ENCODE measurements at regions not wholly inside any gene's neighbourhood (a gene's known extent, or its start where the extent isn't known, plus 50 kb on each side); places are given as distances from the start of the nearest gene placed in this dataset.
"Not testable (repeated sequence)": the region's sequence is repeated elsewhere in the genome, so short reads cannot be mapped to it uniquely, and the experiment has no call there.

GRCh38 chr6:58038213-58038612 is 720.8 kb downstream of the PRIM2 start:
- not testable (repeated sequence) for H3K36me3 ChIP-seq (ENCODE audit: insufficient read depth); H3K4me1 ChIP-seq (ENCODE audit: insufficient read depth); H3K4me3 ChIP-seq (ENCODE audit: low read depth, low read length); H3K27ac ChIP-seq (ENCODE audit: low read depth); DNase-seq (ENCODE audit: extremely low spot score)
- 87% methylated on average over 11 of the region's 11 CpGs for WGBS

- DNase-seq (ENCODE audit: extremely low spot score); H3K36me3 ChIP-seq (ENCODE audit: insufficient read depth); H3K4me3 ChIP-seq (ENCODE audit: low read depth, low read length); H3K4me1 ChIP-seq (ENCODE audit: insufficient read depth); H3K27ac ChIP-seq (ENCODE audit: low read depth): not testable (repeated sequence)
- no CpG with 5 or more reads among the region's 1 CpG for WGBS
These were observed 729.2 kb downstream of the PRIM2 start for GRCh38 chr6:58046584-58046983.

- not testable (repeated sequence) for H3K27ac ChIP-seq (ENCODE audit: low read depth); H3K36me3 ChIP-seq (ENCODE audit: insufficient read depth); DNase-seq (ENCODE audit: extremely low spot score); H3K4me3 ChIP-seq (ENCODE audit: low read depth, low read length); H3K4me1 ChIP-seq (ENCODE audit: insufficient read depth)
- 38% methylated on average over 3 of the region's 3 CpGs for WGBS
These were observed 730.0 kb downstream of the PRIM2 start for GRCh38 chr6:58047389-58047788.

- 46% methylated on average over 2 of the region's 2 CpGs for WGBS
- not testable (repeated sequence) for H3K4me1 ChIP-seq (ENCODE audit: insufficient read depth); H3K27ac ChIP-seq (ENCODE audit: low read depth); DNase-seq (ENCODE audit: extremely low spot score); H3K36me3 ChIP-seq (ENCODE audit: insufficient read depth); H3K4me3 ChIP-seq (ENCODE audit: low read depth, low read length)
These were observed 730.4 kb downstream of the PRIM2 start for GRCh38 chr6:58047865-58048264.

GRCh38 chr6:58055465-58056176 is 738.2 kb downstream of the PRIM2 start:
- DNase-seq (ENCODE audit: extremely low spot score); H3K36me3 ChIP-seq (ENCODE audit: insufficient read depth); H3K4me1 ChIP-seq (ENCODE audit: insufficient read depth); H3K4me3 ChIP-seq (ENCODE audit: low read depth, low read length); H3K27ac ChIP-seq (ENCODE audit: low read depth): not testable (repeated sequence)
- WGBS, result 81% methylated on average over 4 of the region's 6 CpGs

GRCh38 chr6:58059701-58060100 is 742.3 kb downstream of the PRIM2 start:
- not testable (repeated sequence) for H3K27ac ChIP-seq (ENCODE audit: low read depth); H3K36me3 ChIP-seq (ENCODE audit: insufficient read depth); H3K4me3 ChIP-seq (ENCODE audit: low read depth, low read length); H3K4me1 ChIP-seq (ENCODE audit: insufficient read depth); DNase-seq (ENCODE audit: extremely low spot score)
- WGBS, result 35% methylated on average over 1 of the region's 1 CpG

- WGBS, result 46% methylated on average over 1 of the region's 1 CpG
- not testable (repeated sequence) for DNase-seq (ENCODE audit: extremely low spot score); H3K4me3 ChIP-seq (ENCODE audit: low read depth, low read length); H3K4me1 ChIP-seq (ENCODE audit: insufficient read depth); H3K27ac ChIP-seq (ENCODE audit: low read depth); H3K36me3 ChIP-seq (ENCODE audit: insufficient read depth)
These were observed 746.1 kb downstream of the PRIM2 start for GRCh38 chr6:58063542-58063941.

GRCh38 chr6:58067867-58068548 is 750.6 kb downstream of the PRIM2 start:
- not testable (repeated sequence) for DNase-seq (ENCODE audit: extremely low spot score); H3K4me3 ChIP-seq (ENCODE audit: low read depth, low read length); H3K27ac ChIP-seq (ENCODE audit: low read depth); H3K36me3 ChIP-seq (ENCODE audit: insufficient read depth); H3K4me1 ChIP-seq (ENCODE audit: insufficient read depth)
- WGBS, result 26% methylated on average over 1 of the region's 1 CpG

GRCh38 chr6:58073263-58073662 is 755.8 kb downstream of the PRIM2 start:
- H3K36me3 ChIP-seq (ENCODE audit: insufficient read depth), result no peaks in the 10 kb centered on the region
- H3K4me3 ChIP-seq (ENCODE audit: low read depth, low read length), result no peak overlapping the region
- WGBS, result 92% methylated on average over 23 of the region's 23 CpGs
- no peak for DNase-seq (ENCODE audit: extremely low spot score)
- no peak overlapping the region for H3K27ac ChIP-seq (ENCODE audit: low read depth)
- H3K4me1 ChIP-seq (ENCODE audit: insufficient read depth), result no peaks in the 10 kb centered on the region

GRCh38 chr6:58090067-58090466 is 772.6 kb downstream of the PRIM2 start:
- WGBS, result 54% methylated on average over 2 of the region's 2 CpGs
- H3K4me1 ChIP-seq (ENCODE audit: insufficient read depth); H3K36me3 ChIP-seq (ENCODE audit: insufficient read depth); H3K4me3 ChIP-seq (ENCODE audit: low read depth, low read length); DNase-seq (ENCODE audit: extremely low spot score); H3K27ac ChIP-seq (ENCODE audit: low read depth): not testable (repeated sequence)

GRCh38 chr6:58097251-58097650 is 779.8 kb downstream of the PRIM2 start:
- not testable (repeated sequence) for H3K36me3 ChIP-seq (ENCODE audit: insufficient read depth); DNase-seq (ENCODE audit: extremely low spot score); H3K27ac ChIP-seq (ENCODE audit: low read depth); H3K4me3 ChIP-seq (ENCODE audit: low read depth, low read length); H3K4me1 ChIP-seq (ENCODE audit: insufficient read depth)

- 30% methylated on average over 3 of the region's 3 CpGs for WGBS
These were observed 796.5 kb downstream of the PRIM2 start for GRCh38 chr6:58113960-58114359.

GRCh38 chr6:58117162-58117561 is 799.7 kb downstream of the PRIM2 start:
- 29% methylated on average over 1 of the region's 1 CpG for WGBS

More at GRCh38 chr6:58113960-58114359, 796.5 kb downstream of the PRIM2 start:
- no peak for DNase-seq (ENCODE audit: extremely low spot score)
- no peaks in the 10 kb centered on the region for H3K4me1 ChIP-seq (ENCODE audit: insufficient read depth)
- no peak overlapping the region for H3K4me3 ChIP-seq (ENCODE audit: low read depth, low read length)
- no peak overlapping the region for H3K27ac ChIP-seq (ENCODE audit: low read depth)
- H3K36me3 ChIP-seq (ENCODE audit: insufficient read depth), result no peaks in the 10 kb centered on the region

GRCh38 chr6:58121616-58122015 is 804.2 kb downstream of the PRIM2 start:
- H3K4me1 ChIP-seq (ENCODE audit: insufficient read depth); H3K27ac ChIP-seq (ENCODE audit: low read depth); DNase-seq (ENCODE audit: extremely low spot score); H3K4me3 ChIP-seq (ENCODE audit: low read depth, low read length); H3K36me3 ChIP-seq (ENCODE audit: insufficient read depth): not testable (repeated sequence)
- WGBS, result 92% methylated on average over 3 of the region's 3 CpGs

More at GRCh38 chr6:58117162-58117561, 799.7 kb downstream of the PRIM2 start:
- not testable (repeated sequence) for H3K4me3 ChIP-seq (ENCODE audit: low read depth, low read length); H3K27ac ChIP-seq (ENCODE audit: low read depth); H3K4me1 ChIP-seq (ENCODE audit: insufficient read depth); H3K36me3 ChIP-seq (ENCODE audit: insufficient read depth); DNase-seq (ENCODE audit: extremely low spot score)

All from urinary bladder (tissue), 3 donors.